GM13977 (cell line): ENCODE measurements at regions not wholly inside any gene's neighbourhood (a gene's known extent, or its start where the extent isn't known, plus 50 kb on each side); places are given as distances from the start of the nearest gene placed in this dataset.

Experiments used
- DNase-seq: peaks from one replicate; pipeline ENCODE4 v3.0.0; 2012; ENCODE audit warnings: low spot score
- CTCF ChIP-seq: IDR thresholded peaks from 2 replicates; pipeline ENCODE4 v1.5.1; 2012; ENCODE audit warnings: mild to moderate bottlenecking, control low read depth; ENCODE audit not compliant: insufficient read depth; ENCODE audit errors: extremely low read depth, missing control alignments
- in situ Hi-C: fragments of 300-500 bp; cut with MboI; formaldehyde crosslinking; loops from one replicate; pipeline ENCODE4 v1.12.0; 2022; ENCODE audit warnings: low sequenced_read_pairs, low pct_unique_long_range_greater_than_20kb, mixed read lengths, inconsistent platforms; ENCODE audit not compliant: unreplicated experiment

GRCh38 chr9:109959679-109960078 is 179.7 kb downstream of the PALM2AKAP2 start:
- in situ Hi-C loops = no loop called here
- DNase-seq = no peak
- TF ChIP-seq CTCF = no peak

- no peak for TF ChIP-seq CTCF
- in situ Hi-C loops = no loop called here
- DNase-seq = no peak
Measured at GRCh38 chr9:109961626-109962025, 181.6 kb downstream of the PALM2AKAP2 start.

- DNase-seq = no peak
- no peak for TF ChIP-seq CTCF
- in situ Hi-C loops = no loop called here
Measured at GRCh38 chr9:109962215-109962614, 182.2 kb downstream of the PALM2AKAP2 start.

GRCh38 chr9:109963079-109963478 is 183.1 kb downstream of the PALM2AKAP2 start:
- no peak for TF ChIP-seq CTCF
- in situ Hi-C loops = no loop called here
- no peak for DNase-seq

- no peak for DNase-seq
- TF ChIP-seq CTCF = no peak
- in situ Hi-C loops = no loop called here
Measured at GRCh38 chr9:109966643-109967368, 186.8 kb downstream of the PALM2AKAP2 start.

GRCh38 chr9:109967651-109968642 is 187.9 kb downstream of the PALM2AKAP2 start:
- TF ChIP-seq CTCF = no peak
- in situ Hi-C loops = no loop called here

More at GRCh38 chr9:109967651-109968642, 187.9 kb downstream of the PALM2AKAP2 start:
- DNase-seq = no peak
